Vagina (tissue), 2 donors: ENCODE measurements at regions not wholly inside any gene's neighbourhood (a gene's known extent, or its start where the extent isn't known, plus 50 kb on each side); places are given as distances from the start of the nearest gene placed in this dataset.
"Not testable (repeated sequence)": the region's sequence is repeated elsewhere in the genome, so short reads cannot be mapped to it uniquely, and the experiment has no call there.

Source experiments
- DNase-seq, 2 donors: peaks; one replicate each; pipeline ENCODE4 v3.0.0-alpha.2; 2017; ENCODE audit errors: extremely low spot score in 2 of 2
- H3K27ac ChIP-seq: fragments of 200-600 bp; sonication (generic); one replicate; pipeline ENCODE4 v1.5.1; 2019
- H3K27me3 ChIP-seq: fragments of 200-600 bp; sonication (generic); one replicate; pipeline ENCODE4 v1.5.1; 2019
- H3K36me3 ChIP-seq, 2 donors: fragments of 200-600 bp; sonication (generic); one replicate each; pipeline ENCODE4 v1.5.1; 2017 to 2019
- H3K4me1 ChIP-seq: fragments of 200-600 bp; sonication (generic); one replicate; pipeline ENCODE4 v1.5.1; 2019
- H3K4me3 ChIP-seq, 2 donors: fragments of 200-600 bp; sonication (generic); 1 replicate in 1 of 2; 2 replicates in 1 of 2; pipeline ENCODE4 v1.5.1; 2016 to 2019
- H3K9me3 ChIP-seq: fragments of 200-600 bp; sonication (generic); one replicate; pipeline ENCODE4 v1.5.1; 2019
- CTCF ChIP-seq, 3 experiments: fragments of 450-650 bp in 2 of 3; fragments of 200-600 bp in 1 of 3; sonication (generic) in 1 of 3; IDR thresholded peaks; one replicate each; pipeline ENCODE4 v1.5.1; 2017 to 2019; ENCODE audit warnings: antibody characterized with exemption in 3 of 3, mild to moderate bottlenecking in 2 of 3, moderate library complexity in 2 of 3
- POLR2A ChIP-seq, 2 donors: fragments of 450-650 bp; IDR thresholded peaks; one replicate each; pipeline ENCODE4 v1.6.1; 2017; ENCODE audit warnings: antibody characterized with exemption in 2 of 2, mild to moderate bottlenecking in 2 of 2, moderate library complexity in 2 of 2
- POLR2AphosphoS5 ChIP-seq, 2 donors: sonication (generic); formaldehyde crosslinking; IDR thresholded peaks; one replicate each; pipeline ENCODE4 v1.9.0; 2017; ENCODE audit warnings: antibody characterized with exemption in 2 of 2, mild to moderate bottlenecking in 2 of 2, low read depth in 1 of 2; ENCODE audit not compliant: insufficient read depth in 1 of 2
- intact Hi-C: fragments of 100-400 bp; cut with DNase I; formaldehyde crosslinking; loops from one replicate; pipeline ENCODE4 v1.15.1; 2023

GRCh38 chr11:42412590-42412989, 899.2 kb upstream of the API5 start:
- Histone ChIP-seq H3K27ac (no peak overlapping the region), H3K4me1 (no peaks in the 10 kb centered on the region), H3K4me3 (no peak overlapping the region), H3K27me3 (no peaks in the 10 kb centered on the region), H3K36me3 (no peaks in the 10 kb centered on the region), H3K9me3 (no peaks in the 10 kb centered on the region)
- no peak for TF ChIP-seq CTCF (IDR thresholded peaks at IDR 0.05)
- intact Hi-C loops = no loop called here
- no peak for DNase-seq

- TF ChIP-seq CTCF (IDR thresholded peaks at IDR 0.05) (no peak), POLR2AphosphoS5 (IDR thresholded peaks at IDR 0.05; ENCODE audit: insufficient read depth in 1 of 2, low read depth in 1 of 2) (no peak), POLR2A (IDR thresholded peaks at IDR 0.05) (no peak)
- Histone ChIP-seq H3K27ac (no peak overlapping the region), H3K4me3 (no peak overlapping the region), H3K36me3 (no peaks in the 10 kb centered on the region), H3K4me1 (no peaks in the 10 kb centered on the region), H3K27me3 (no peaks in the 10 kb centered on the region), H3K9me3 (no peaks in the 10 kb centered on the region)
- DNase-seq = no peak
- intact Hi-C loops = no loop called here
Observed at GRCh38 chr11:42417691-42418090, 894.1 kb upstream of the API5 start.

- no peak for DNase-seq
- Histone ChIP-seq H3K4me3 (no peak overlapping the region), H3K27me3 (no peaks in the 10 kb centered on the region), H3K27ac (no peak overlapping the region), H3K9me3 (no peaks in the 10 kb centered on the region), H3K36me3 (no peaks in the 10 kb centered on the region), H3K4me1 (no peaks in the 10 kb centered on the region)
- intact Hi-C loops = no loop called here
- TF ChIP-seq CTCF (IDR thresholded peaks at IDR 0.05) = no peak
Observed at GRCh38 chr11:42422090-42422489, 889.7 kb upstream of the API5 start.

- H3K27me3 ChIP-seq, H3K27ac ChIP-seq, H3K4me1 ChIP-seq, H3K9me3 ChIP-seq, DNase-seq, H3K36me3 ChIP-seq, intact Hi-C loops, H3K4me3 ChIP-seq: not testable (repeated sequence)
Observed at GRCh38 chr11:42434911-42435310, 876.9 kb upstream of the API5 start.

- no peak for DNase-seq
- TF ChIP-seq POLR2A (IDR thresholded peaks at IDR 0.05) = no peak
- no peak for TF ChIP-seq POLR2AphosphoS5 (IDR thresholded peaks at IDR 0.05; ENCODE audit: insufficient read depth in 1 of 2, low read depth in 1 of 2)
- no peak for TF ChIP-seq CTCF (IDR thresholded peaks at IDR 0.05)
- H3K9me3 ChIP-seq = no peaks in the 10 kb centered on the region
- intact Hi-C loops = no loop called here
- no peak overlapping the region for H3K4me3 ChIP-seq
- no peaks in the 10 kb centered on the region for H3K36me3 ChIP-seq
- no peaks in the 10 kb centered on the region for H3K4me1 ChIP-seq
- H3K27ac ChIP-seq = no peak overlapping the region
- no peaks in the 10 kb centered on the region for H3K27me3 ChIP-seq
Observed at GRCh38 chr11:42444406-42444805, 867.4 kb upstream of the API5 start.
